ENCODE measurements at regions not wholly inside any gene's neighbourhood (a gene's known extent, or its start where the extent isn't known, plus 50 kb on each side); places are given as distances from the start of the nearest gene placed in this dataset.
"Not testable (repeated sequence)": the region's sequence is repeated elsewhere in the genome, so short reads cannot be mapped to it uniquely, and the experiment has no call there.

- no peaks in the 10 kb centered on the region for H3K36me3 ChIP-seq (ENCODE audit: control insufficient read depth, low read depth, low read length)
- no peak overlapping the region for H3K4me3 ChIP-seq (ENCODE audit: low read length)
- no peaks in the 10 kb centered on the region for H3K4me1 ChIP-seq (ENCODE audit: control insufficient read depth, low read depth, low read length)
- H3K9ac ChIP-seq (ENCODE audit: low read length): no peak overlapping the region
- H3K27ac ChIP-seq (ENCODE audit: low read length): no peak overlapping the region
- H3K27me3 ChIP-seq (ENCODE audit: control insufficient read depth, insufficient read depth, low read length): no peaks in the 10 kb centered on the region
- no peaks in the 10 kb centered on the region for H3K9me3 ChIP-seq (ENCODE audit: control insufficient read depth, low read depth, low read length)
Measured at GRCh38 chr18:1652018-1652417, 747.3 kb downstream of the ADCYAP1 start.

- Histone ChIP-seq H3K9ac (ENCODE audit: low read length) (no peak overlapping the region), H3K27ac (ENCODE audit: low read length) (no peak overlapping the region), H3K27me3 (ENCODE audit: control insufficient read depth, insufficient read depth, low read length) (no peaks in the 10 kb centered on the region), H3K9me3 (ENCODE audit: control insufficient read depth, low read depth, low read length) (no peaks in the 10 kb centered on the region), H3K36me3 (ENCODE audit: control insufficient read depth, low read depth, low read length) (no peaks in the 10 kb centered on the region), H3K4me3 (ENCODE audit: low read length) (no peak overlapping the region), H3K4me1 (ENCODE audit: control insufficient read depth, low read depth, low read length) (no peaks in the 10 kb centered on the region)
Measured at GRCh38 chr18:1653873-1654272, 749.2 kb downstream of the ADCYAP1 start.

- Histone ChIP-seq H3K4me3 (ENCODE audit: low read length) (no peak overlapping the region), H3K27ac (ENCODE audit: low read length) (no peak overlapping the region), H3K9me3 (ENCODE audit: control insufficient read depth, low read depth, low read length) (no peaks in the 10 kb centered on the region), H3K9ac (ENCODE audit: low read length) (no peak overlapping the region), H3K4me1 (ENCODE audit: control insufficient read depth, low read depth, low read length) (no peaks in the 10 kb centered on the region), H3K36me3 (ENCODE audit: control insufficient read depth, low read depth, low read length) (no peaks in the 10 kb centered on the region), H3K27me3 (ENCODE audit: control insufficient read depth, insufficient read depth, low read length) (no peaks in the 10 kb centered on the region)
Measured at GRCh38 chr18:1657876-1658275, 753.2 kb downstream of the ADCYAP1 start.

GRCh38 chr18:1658908-1659566 is 754.4 kb downstream of the ADCYAP1 start:
- H3K27me3 ChIP-seq (ENCODE audit: control insufficient read depth, insufficient read depth, low read length): no peaks in the 10 kb centered on the region
- H3K36me3 ChIP-seq (ENCODE audit: control insufficient read depth, low read depth, low read length): no peaks in the 10 kb centered on the region

GRCh38 chr18:1663879-1664705 is 759.4 kb downstream of the ADCYAP1 start:
- Histone ChIP-seq H3K4me1 (ENCODE audit: control insufficient read depth, low read depth, low read length) (no peaks in the 10 kb centered on the region), H3K9me3 (ENCODE audit: control insufficient read depth, low read depth, low read length) (no peaks in the 10 kb centered on the region), H3K4me3 (ENCODE audit: low read length) (no peak overlapping the region), H3K27ac (ENCODE audit: low read length) (no peak overlapping the region), H3K27me3 (ENCODE audit: control insufficient read depth, insufficient read depth, low read length) (no peaks in the 10 kb centered on the region), H3K9ac (ENCODE audit: low read length) (no peak overlapping the region), H3K36me3 (ENCODE audit: control insufficient read depth, low read depth, low read length) (no peaks in the 10 kb centered on the region)

More at GRCh38 chr18:1658908-1659566, 754.4 kb downstream of the ADCYAP1 start:
- H3K9ac ChIP-seq (ENCODE audit: low read length): no peak overlapping the region
- no peak overlapping the region for H3K27ac ChIP-seq (ENCODE audit: low read length)
- H3K4me3 ChIP-seq (ENCODE audit: low read length): no peak overlapping the region
- H3K9me3 ChIP-seq (ENCODE audit: control insufficient read depth, low read depth, low read length): no peaks in the 10 kb centered on the region
- H3K4me1 ChIP-seq (ENCODE audit: control insufficient read depth, low read depth, low read length): no peaks in the 10 kb centered on the region

- Histone ChIP-seq H3K27ac (ENCODE audit: low read length) (no peak overlapping the region), H3K4me3 (ENCODE audit: low read length) (no peak overlapping the region), H3K36me3 (ENCODE audit: control insufficient read depth, low read depth, low read length) (no peaks in the 10 kb centered on the region), H3K9ac (ENCODE audit: low read length) (no peak overlapping the region), H3K27me3 (ENCODE audit: control insufficient read depth, insufficient read depth, low read length) (no peaks in the 10 kb centered on the region), H3K4me1 (ENCODE audit: control insufficient read depth, low read depth, low read length) (no peaks in the 10 kb centered on the region), H3K9me3 (ENCODE audit: control insufficient read depth, low read depth, low read length) (no peaks in the 10 kb centered on the region)
Measured at GRCh38 chr18:1665079-1665478, 760.4 kb downstream of the ADCYAP1 start.

- H3K36me3 ChIP-seq (ENCODE audit: control insufficient read depth, low read depth, low read length): no peaks in the 10 kb centered on the region
- H3K4me3 ChIP-seq (ENCODE audit: low read length): no peak overlapping the region
- no peaks in the 10 kb centered on the region for H3K27me3 ChIP-seq (ENCODE audit: control insufficient read depth, insufficient read depth, low read length)
- H3K4me1 ChIP-seq (ENCODE audit: control insufficient read depth, low read depth, low read length): no peaks in the 10 kb centered on the region
- H3K27ac ChIP-seq (ENCODE audit: low read length): no peak overlapping the region
- peaks cover 3% of the 10 kb centered on the region for H3K9me3 ChIP-seq (ENCODE audit: control insufficient read depth, low read depth, low read length)
- no peak overlapping the region for H3K9ac ChIP-seq (ENCODE audit: low read length)
Measured at GRCh38 chr18:1668279-1668678, 763.6 kb downstream of the ADCYAP1 start.

GRCh38 chr18:1671710-1672109 is 767.0 kb downstream of the ADCYAP1 start:
- H3K4me1 ChIP-seq (ENCODE audit: control insufficient read depth, low read depth, low read length); H3K9ac ChIP-seq (ENCODE audit: low read length); H3K36me3 ChIP-seq (ENCODE audit: control insufficient read depth, low read depth, low read length); H3K9me3 ChIP-seq (ENCODE audit: control insufficient read depth, low read depth, low read length); H3K27me3 ChIP-seq (ENCODE audit: control insufficient read depth, insufficient read depth, low read length); H3K27ac ChIP-seq (ENCODE audit: low read length); H3K4me3 ChIP-seq (ENCODE audit: low read length): not testable (repeated sequence)

- Histone ChIP-seq H3K27me3 (ENCODE audit: control insufficient read depth, insufficient read depth, low read length) (no peaks in the 10 kb centered on the region), H3K9me3 (ENCODE audit: control insufficient read depth, low read depth, low read length) (peaks cover 3% of the 10 kb centered on the region), H3K36me3 (ENCODE audit: control insufficient read depth, low read depth, low read length) (no peaks in the 10 kb centered on the region), H3K4me1 (ENCODE audit: control insufficient read depth, low read depth, low read length) (no peaks in the 10 kb centered on the region), H3K27ac (ENCODE audit: low read length) (no peak overlapping the region), H3K9ac (ENCODE audit: low read length) (no peak overlapping the region), H3K4me3 (ENCODE audit: low read length) (no peak overlapping the region)
Measured at GRCh38 chr18:1676387-1676786, 771.7 kb downstream of the ADCYAP1 start.

- Histone ChIP-seq H3K9ac (ENCODE audit: low read length) (no peak overlapping the region), H3K27ac (ENCODE audit: low read length) (no peak overlapping the region), H3K36me3 (ENCODE audit: control insufficient read depth, low read depth, low read length) (no peaks in the 10 kb centered on the region), H3K9me3 (ENCODE audit: control insufficient read depth, low read depth, low read length) (no peaks in the 10 kb centered on the region), H3K27me3 (ENCODE audit: control insufficient read depth, insufficient read depth, low read length) (no peaks in the 10 kb centered on the region), H3K4me3 (ENCODE audit: low read length) (no peak overlapping the region), H3K4me1 (ENCODE audit: control insufficient read depth, low read depth, low read length) (no peaks in the 10 kb centered on the region)
Measured at GRCh38 chr18:1680108-1680507, 775.4 kb downstream of the ADCYAP1 start.

- no peak overlapping the region for H3K27ac ChIP-seq (ENCODE audit: low read length)
- H3K36me3 ChIP-seq (ENCODE audit: control insufficient read depth, low read depth, low read length): no peaks in the 10 kb centered on the region
- no peaks in the 10 kb centered on the region for H3K9me3 ChIP-seq (ENCODE audit: control insufficient read depth, low read depth, low read length)
- H3K4me3 ChIP-seq (ENCODE audit: low read length): no peak overlapping the region
- no peaks in the 10 kb centered on the region for H3K27me3 ChIP-seq (ENCODE audit: control insufficient read depth, insufficient read depth, low read length)
- H3K9ac ChIP-seq (ENCODE audit: low read length): no peak overlapping the region
- no peaks in the 10 kb centered on the region for H3K4me1 ChIP-seq (ENCODE audit: control insufficient read depth, low read depth, low read length)
Measured at GRCh38 chr18:1691863-1692262, 787.2 kb downstream of the ADCYAP1 start.

GRCh38 chr18:1708006-1708405 is 803.3 kb downstream of the ADCYAP1 start:
- Histone ChIP-seq H3K36me3 (ENCODE audit: control insufficient read depth, low read depth, low read length) (no peaks in the 10 kb centered on the region), H3K27me3 (ENCODE audit: control insufficient read depth, insufficient read depth, low read length) (no peaks in the 10 kb centered on the region), H3K27ac (ENCODE audit: low read length) (no peak overlapping the region)

More at GRCh38 chr18:1708006-1708405, 803.3 kb downstream of the ADCYAP1 start:
- H3K4me3 ChIP-seq (ENCODE audit: low read length): no peak overlapping the region
- no peak overlapping the region for H3K9ac ChIP-seq (ENCODE audit: low read length)
- H3K4me1 ChIP-seq (ENCODE audit: control insufficient read depth, low read depth, low read length): no peaks in the 10 kb centered on the region
- no peaks in the 10 kb centered on the region for H3K9me3 ChIP-seq (ENCODE audit: control insufficient read depth, low read depth, low read length)
